ENCODE measurements at regions not wholly inside any gene's neighbourhood (a gene's known extent, or its start where the extent isn't known, plus 50 kb on each side); places are given as distances from the start of the nearest gene placed in this dataset.

- Mint-ChIP-seq H3K36me3 (ENCODE audit: insufficient read depth in 1 of 3, low read depth in 3 of 3) (no peaks in the 10 kb centered on the region), H3K9me3 (no peaks in the 10 kb centered on the region), H3K27ac (peak overlapping the region in 1 of 3 experiments; percentile 2; a peak in 2 of 7 replicates), H3K27me3 (ENCODE audit: low read depth) (no peaks in the 10 kb centered on the region), H3K4me3 (no peak overlapping the region), H3K4me1 (peaks cover 13 to 16% of the 10 kb centered on the region in 2 experiments)
- TF ChIP-seq CTCF (conservative IDR thresholded peaks at IDR 0.05) = no peak
- Histone ChIP-seq H2BK20ac (ENCODE audit: low read depth, low read length, poor library complexity, severe bottlenecking) (no peak overlapping the region), H3K27me3 (ENCODE audit: insufficient read depth, low read length) (no peaks in the 10 kb centered on the region), H4K91ac (ENCODE audit: insufficient read length, low read depth, low read length) (no peak overlapping the region), H3K4ac (ENCODE audit: low read depth, low read length) (no peak overlapping the region), H3K14ac (ENCODE audit: insufficient read depth, low read length) (no peak overlapping the region), H3K27ac (ENCODE audit: insufficient read length, low read depth, low read length) (no peak overlapping the region), H3K56ac (ENCODE audit: insufficient read length, low read depth, low read length) (no peak overlapping the region), H2AFZ (ENCODE audit: low read length) (no peak overlapping the region), H2BK5ac (ENCODE audit: insufficient read length, low read length) (no peak overlapping the region), H3K9ac (ENCODE audit: extremely low read depth, insufficient read length, low read length) (no peak overlapping the region), H3K18ac (ENCODE audit: insufficient read length, low read depth, low read length) (no peak overlapping the region), H2BK120ac (ENCODE audit: low read depth, low read length, poor library complexity, severe bottlenecking) (no peak overlapping the region), H2BK15ac (ENCODE audit: low read depth, low read length) (no peak overlapping the region), H2BK12ac (ENCODE audit: insufficient read length, low read depth, low read length) (no peak overlapping the region), H3K79me2 (ENCODE audit: insufficient read depth, low read length) (no peaks in the 10 kb centered on the region), H3K23ac (ENCODE audit: insufficient read length, low read depth, low read length) (no peak overlapping the region), H3K4me2 (ENCODE audit: insufficient read depth, insufficient read length, low read length) (no peak overlapping the region), H3K4me1 (ENCODE audit: insufficient read depth, low read length) (no peaks in the 10 kb centered on the region; the same call in 1 of the 2 replicates), H4K8ac (replicated peaks; ENCODE audit: insufficient read length, low read depth, low read length) (no peak overlapping the region), H2AK5ac (ENCODE audit: insufficient read length, low read length) (no peak overlapping the region), H3K79me1 (ENCODE audit: insufficient read depth, low read depth, low read length, poor library complexity, severe bottlenecking) (no peaks in the 10 kb centered on the region), H3K9me3 (ENCODE audit: control insufficient read depth, low read depth, low read length) (no peaks in the 10 kb centered on the region), H4K5ac (ENCODE audit: insufficient read length, low read depth, low read length) (no peak overlapping the region), H4K20me1 (ENCODE audit: control insufficient read depth, insufficient read depth, insufficient read length) (peaks cover 3% of the 10 kb centered on the region), H3K23me2 (ENCODE audit: insufficient read length, low read depth, low read length, poor library complexity, severe bottlenecking) (no peaks in the 10 kb centered on the region), H3T11ph (ENCODE audit: low read length) (no peak overlapping the region)
- DNase-seq = no peak
- WGBS (ENCODE audit: extremely low coverage, insufficient read length, low lambda C conversion rate) = no CpG with 5 or more reads among the region's 2 CpGs
Observed at GRCh38 chr6:8551993-8552392, 116.6 kb upstream of the SLC35B3 start.

Data from H9 (cell line).